ENCODE measurements at regions not wholly inside any gene's neighbourhood (a gene's known extent, or its start where the extent isn't known, plus 50 kb on each side); places are given as distances from the start of the nearest gene placed in this dataset.

DNA sequence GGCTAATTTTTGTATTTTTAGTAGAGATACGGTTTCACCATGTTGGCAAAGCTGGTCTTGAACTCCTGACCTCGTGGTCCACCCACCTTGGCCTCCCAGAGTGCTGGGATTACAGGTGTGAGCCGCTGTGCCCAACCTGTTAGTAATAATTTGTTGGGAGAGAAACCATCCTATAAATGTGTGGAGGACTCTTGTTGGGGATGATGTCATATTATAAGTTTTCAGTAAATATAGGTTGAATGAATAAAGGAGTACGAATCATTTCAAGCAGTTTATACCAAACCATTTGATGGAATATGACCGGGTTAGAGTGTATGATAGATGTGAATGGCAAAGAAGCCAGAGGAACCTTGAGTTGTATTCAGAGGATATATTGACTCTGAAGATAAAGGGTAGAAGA, 240.8 kb downstream of the SAMD5 start:
- H3K27ac Mint-ChIP-seq = no peak overlapping the region
- H3K36me3 Mint-ChIP-seq = no peaks in the 10 kb centered on the region
- H3K27me3 Mint-ChIP-seq = no peaks in the 10 kb centered on the region
- no peaks in the 10 kb centered on the region for H3K4me1 Mint-ChIP-seq (ENCODE audit: low read depth)
- H3K4me3 Mint-ChIP-seq = no peak overlapping the region
- peaks cover 6% of the 10 kb centered on the region for H3K9me3 Mint-ChIP-seq (ENCODE audit: low read depth)

GRCh38 chr6:147750413-147750812, 241.9 kb downstream of the SAMD5 start:
- H3K27ac Mint-ChIP-seq = no peak overlapping the region
- H3K4me3 Mint-ChIP-seq = no peak overlapping the region
- H3K36me3 Mint-ChIP-seq = no peaks in the 10 kb centered on the region
- peaks cover 10% of the 10 kb centered on the region for H3K9me3 Mint-ChIP-seq (ENCODE audit: low read depth)
- no peaks in the 10 kb centered on the region for H3K27me3 Mint-ChIP-seq
- H3K4me1 Mint-ChIP-seq (ENCODE audit: low read depth) = no peaks in the 10 kb centered on the region

DNA sequence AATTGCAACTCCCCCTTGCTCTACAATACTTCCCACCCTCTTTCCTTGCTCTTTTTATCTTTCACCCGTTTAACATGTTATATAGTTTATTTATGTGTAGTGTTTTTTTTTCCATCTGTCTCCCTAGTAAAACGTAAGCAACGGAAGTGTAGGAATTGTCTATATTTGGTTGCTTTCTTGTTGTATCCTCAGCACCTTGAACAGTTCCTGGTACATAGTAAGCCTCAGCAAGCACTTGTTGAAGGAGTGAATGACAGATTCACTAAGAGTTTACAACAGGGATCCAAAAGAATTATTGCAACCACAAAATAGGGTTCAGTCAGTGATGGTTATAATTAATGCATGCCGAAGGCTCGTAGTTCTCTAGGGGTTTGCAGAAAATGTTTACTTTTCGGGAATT, 242.7 kb downstream of the SAMD5 start:
- H3K36me3 Mint-ChIP-seq = no peaks in the 10 kb centered on the region

DNA sequence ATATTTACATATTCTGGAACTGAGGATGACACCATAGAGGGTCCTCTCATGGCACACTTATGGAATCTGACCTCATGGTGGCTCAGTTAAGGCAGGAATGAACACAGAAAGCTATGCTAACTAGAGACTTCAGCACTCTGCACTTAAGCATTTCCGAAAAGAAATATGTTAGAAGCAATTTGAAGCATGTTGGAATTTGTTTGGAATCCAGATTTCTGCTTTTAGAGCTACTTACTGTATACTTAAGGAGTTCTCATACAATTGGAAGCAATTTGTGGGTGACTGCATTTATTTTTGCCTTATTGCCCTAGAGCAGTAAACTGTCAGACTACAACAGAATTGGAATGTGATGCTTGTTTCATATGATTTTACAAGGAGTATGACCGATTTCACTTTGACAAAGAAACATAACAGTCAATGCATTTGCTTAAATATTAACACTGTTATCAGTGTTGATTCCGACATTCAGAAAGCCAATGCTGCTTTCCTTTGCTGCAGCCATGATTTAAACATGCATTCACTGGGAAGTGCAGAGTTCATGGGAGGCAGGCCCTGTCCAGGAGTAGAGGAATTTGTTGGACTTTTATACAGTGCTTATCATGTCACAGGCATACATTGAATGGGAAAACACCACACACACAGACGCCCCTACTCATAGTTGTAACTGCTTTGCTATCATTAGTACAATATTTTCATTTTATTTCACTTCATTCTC, 244.4 kb downstream of the SAMD5 start:
- H3K36me3 Mint-ChIP-seq = no peaks in the 10 kb centered on the region
- H3K4me3 Mint-ChIP-seq = no peak overlapping the region
- no peaks in the 10 kb centered on the region for H3K4me1 Mint-ChIP-seq (ENCODE audit: low read depth)
- no peak overlapping the region for H3K27ac Mint-ChIP-seq
- H3K9me3 Mint-ChIP-seq (ENCODE audit: low read depth) = peaks cover 10% of the 10 kb centered on the region
- no peaks in the 10 kb centered on the region for H3K27me3 Mint-ChIP-seq

More for the DNA sequence above, 242.7 kb downstream of the SAMD5 start:
- H3K27me3 Mint-ChIP-seq = no peaks in the 10 kb centered on the region
- no peak overlapping the region for H3K4me3 Mint-ChIP-seq
- H3K27ac Mint-ChIP-seq = no peak overlapping the region
- H3K4me1 Mint-ChIP-seq (ENCODE audit: low read depth) = no peaks in the 10 kb centered on the region
- H3K9me3 Mint-ChIP-seq (ENCODE audit: low read depth) = peaks cover 10% of the 10 kb centered on the region

DNA sequence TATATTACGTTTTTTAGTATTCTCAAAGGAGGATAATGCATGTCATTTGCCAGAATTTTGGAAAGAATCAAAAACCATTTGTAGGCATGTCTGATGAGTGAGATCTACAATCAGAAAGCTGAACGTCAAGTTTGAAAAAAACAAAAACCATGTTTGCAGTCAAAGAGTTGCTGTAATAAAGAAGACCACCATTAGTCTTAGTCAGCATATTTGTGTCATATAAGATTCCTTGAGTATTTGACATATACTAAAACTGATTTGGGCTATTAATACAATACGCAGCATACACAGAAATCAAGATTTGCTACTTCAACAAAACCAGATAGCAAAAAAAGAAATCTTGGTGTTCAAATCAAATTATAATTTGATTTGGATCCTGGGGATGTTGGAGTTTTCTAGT, 247.5 kb downstream of the SAMD5 start:
- H3K36me3 Mint-ChIP-seq = no peaks in the 10 kb centered on the region
- H3K27ac Mint-ChIP-seq = no peak overlapping the region
- no peak overlapping the region for H3K4me3 Mint-ChIP-seq
- H3K9me3 Mint-ChIP-seq (ENCODE audit: low read depth) = peaks cover 10% of the 10 kb centered on the region
- H3K4me1 Mint-ChIP-seq (ENCODE audit: low read depth) = no peaks in the 10 kb centered on the region
- H3K27me3 Mint-ChIP-seq = no peaks in the 10 kb centered on the region

DNA sequence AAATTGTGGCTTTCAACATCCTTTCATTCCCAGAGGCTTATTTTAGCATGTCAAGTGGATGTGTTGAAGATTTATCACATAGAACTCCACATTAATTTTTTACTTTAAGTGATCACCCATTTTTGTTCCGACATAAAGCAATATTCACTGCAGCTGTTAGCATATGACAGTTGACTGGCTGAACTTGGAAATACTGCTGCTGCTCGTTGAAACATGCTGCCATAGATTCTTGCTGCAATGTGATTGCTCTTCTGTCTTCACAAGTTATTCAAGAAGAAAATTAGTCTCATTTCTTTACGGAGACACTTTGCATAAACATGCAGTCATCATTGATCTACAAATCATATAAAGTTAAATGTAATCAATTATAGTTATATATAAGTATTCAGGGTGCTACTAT, 248.4 kb downstream of the SAMD5 start:
- peaks cover 10% of the 10 kb centered on the region for H3K9me3 Mint-ChIP-seq (ENCODE audit: low read depth)
- H3K27me3 Mint-ChIP-seq = no peaks in the 10 kb centered on the region
- no peaks in the 10 kb centered on the region for H3K4me1 Mint-ChIP-seq (ENCODE audit: low read depth)
- H3K27ac Mint-ChIP-seq = no peak overlapping the region
- no peaks in the 10 kb centered on the region for H3K36me3 Mint-ChIP-seq
- H3K4me3 Mint-ChIP-seq = no peak overlapping the region

- H3K4me3 Mint-ChIP-seq = no peak overlapping the region
- H3K9me3 Mint-ChIP-seq (ENCODE audit: low read depth) = peaks cover 10% of the 10 kb centered on the region
- no peaks in the 10 kb centered on the region for H3K4me1 Mint-ChIP-seq (ENCODE audit: low read depth)
Observed at GRCh38 chr6:147757291-147757690, 248.8 kb downstream of the SAMD5 start.

GRCh38 chr6:147758303-147758702, 249.8 kb downstream of the SAMD5 start:
- no peaks in the 10 kb centered on the region for H3K27me3 Mint-ChIP-seq
- H3K36me3 Mint-ChIP-seq = no peaks in the 10 kb centered on the region
- no peaks in the 10 kb centered on the region for H3K4me1 Mint-ChIP-seq (ENCODE audit: low read depth)
- no peak overlapping the region for H3K4me3 Mint-ChIP-seq
- H3K9me3 Mint-ChIP-seq (ENCODE audit: low read depth) = peaks cover 10% of the 10 kb centered on the region
- no peak overlapping the region for H3K27ac Mint-ChIP-seq

More at GRCh38 chr6:147757291-147757690, 248.8 kb downstream of the SAMD5 start:
- no peaks in the 10 kb centered on the region for H3K27me3 Mint-ChIP-seq
- H3K27ac Mint-ChIP-seq = no peak overlapping the region
- no peaks in the 10 kb centered on the region for H3K36me3 Mint-ChIP-seq

GRCh38 chr6:147759093-147759492, 250.6 kb downstream of the SAMD5 start:
- H3K9me3 Mint-ChIP-seq (ENCODE audit: low read depth) = peaks cover 5% of the 10 kb centered on the region
- H3K27me3 Mint-ChIP-seq = no peaks in the 10 kb centered on the region
- H3K4me3 Mint-ChIP-seq = no peak overlapping the region
- no peak overlapping the region for H3K27ac Mint-ChIP-seq
- no peaks in the 10 kb centered on the region for H3K36me3 Mint-ChIP-seq
- H3K4me1 Mint-ChIP-seq (ENCODE audit: low read depth) = no peaks in the 10 kb centered on the region

GRCh38 chr6:147759536-147759935, 251.0 kb downstream of the SAMD5 start:
- Mint-ChIP-seq H3K4me3 (no peak overlapping the region), H3K36me3 (no peaks in the 10 kb centered on the region), H3K27ac (no peak overlapping the region), H3K9me3 (ENCODE audit: low read depth) (peaks cover 5% of the 10 kb centered on the region), H3K27me3 (no peaks in the 10 kb centered on the region), H3K4me1 (ENCODE audit: low read depth) (no peaks in the 10 kb centered on the region)

- no peak overlapping the region for H3K27ac Mint-ChIP-seq
- H3K27me3 Mint-ChIP-seq = no peaks in the 10 kb centered on the region
- H3K36me3 Mint-ChIP-seq = no peaks in the 10 kb centered on the region
- no peak overlapping the region for H3K4me3 Mint-ChIP-seq
- H3K4me1 Mint-ChIP-seq (ENCODE audit: low read depth) = no peaks in the 10 kb centered on the region
- no peaks in the 10 kb centered on the region for H3K9me3 Mint-ChIP-seq (ENCODE audit: low read depth)
Observed at GRCh38 chr6:147765541-147765940, 257.1 kb downstream of the SAMD5 start.

GRCh38 chr6:147768969-147769368, 260.5 kb downstream of the SAMD5 start:
- Mint-ChIP-seq H3K36me3 (no peaks in the 10 kb centered on the region), H3K27me3 (no peaks in the 10 kb centered on the region), H3K9me3 (ENCODE audit: low read depth) (no peaks in the 10 kb centered on the region), H3K27ac (no peak overlapping the region), H3K4me3 (no peak overlapping the region), H3K4me1 (ENCODE audit: low read depth) (no peaks in the 10 kb centered on the region)

DNA sequence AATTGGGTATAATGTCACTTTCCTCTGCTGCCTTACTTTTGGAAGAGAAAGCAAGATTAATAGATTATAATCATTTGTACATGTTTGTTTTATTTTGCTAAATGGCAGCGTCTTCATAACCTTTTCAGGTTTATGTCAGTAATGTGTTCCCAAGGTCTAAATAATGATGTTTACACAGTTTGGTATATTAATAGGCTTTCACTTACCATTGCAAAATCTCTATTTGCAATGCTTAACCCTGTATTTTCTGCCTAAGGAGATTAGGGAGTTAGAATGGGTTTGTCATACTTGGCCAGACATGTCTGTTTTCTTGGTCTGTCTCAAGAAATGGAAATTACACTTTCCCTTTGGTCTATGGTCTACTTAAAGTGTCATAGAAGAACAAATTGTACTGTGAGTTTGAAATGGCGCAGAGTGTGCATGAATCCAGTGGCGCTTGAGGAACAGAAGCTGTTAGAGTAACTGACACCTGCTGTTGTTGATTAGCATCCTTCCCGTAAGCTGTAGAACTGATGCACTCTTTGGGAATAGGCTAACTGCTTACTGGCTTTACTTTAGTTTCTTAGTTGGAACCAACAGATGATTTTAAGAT, 261.1 kb downstream of the SAMD5 start:
- Mint-ChIP-seq H3K36me3 (no peaks in the 10 kb centered on the region), H3K4me3 (no peak overlapping the region), H3K27ac (no peak overlapping the region), H3K27me3 (no peaks in the 10 kb centered on the region), H3K4me1 (ENCODE audit: low read depth) (no peaks in the 10 kb centered on the region), H3K9me3 (ENCODE audit: low read depth) (no peaks in the 10 kb centered on the region)

DNA sequence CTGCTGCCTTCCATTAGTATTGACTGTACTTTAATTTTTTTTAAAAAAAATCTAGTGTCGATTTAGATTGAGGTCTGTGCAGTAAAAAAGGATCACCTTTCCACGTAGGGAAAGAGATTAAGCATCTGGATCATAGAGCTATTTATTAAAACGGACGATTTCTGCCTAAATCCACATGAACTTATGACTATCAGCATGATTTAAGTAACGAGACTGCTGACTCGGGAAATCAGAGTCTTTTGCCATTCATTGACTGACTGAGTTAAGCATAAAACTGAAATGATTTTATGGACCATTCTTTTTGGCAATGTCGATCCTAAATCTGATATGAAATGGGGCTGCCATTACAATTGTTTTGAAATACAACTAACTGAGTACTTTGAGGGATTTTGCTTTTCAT, 261.7 kb downstream of the SAMD5 start:
- no peaks in the 10 kb centered on the region for H3K4me1 Mint-ChIP-seq (ENCODE audit: low read depth)
- H3K4me3 Mint-ChIP-seq = no peak overlapping the region
- H3K27me3 Mint-ChIP-seq = no peaks in the 10 kb centered on the region
- H3K36me3 Mint-ChIP-seq = no peaks in the 10 kb centered on the region
- no peaks in the 10 kb centered on the region for H3K9me3 Mint-ChIP-seq (ENCODE audit: low read depth)
- no peak overlapping the region for H3K27ac Mint-ChIP-seq

DNA sequence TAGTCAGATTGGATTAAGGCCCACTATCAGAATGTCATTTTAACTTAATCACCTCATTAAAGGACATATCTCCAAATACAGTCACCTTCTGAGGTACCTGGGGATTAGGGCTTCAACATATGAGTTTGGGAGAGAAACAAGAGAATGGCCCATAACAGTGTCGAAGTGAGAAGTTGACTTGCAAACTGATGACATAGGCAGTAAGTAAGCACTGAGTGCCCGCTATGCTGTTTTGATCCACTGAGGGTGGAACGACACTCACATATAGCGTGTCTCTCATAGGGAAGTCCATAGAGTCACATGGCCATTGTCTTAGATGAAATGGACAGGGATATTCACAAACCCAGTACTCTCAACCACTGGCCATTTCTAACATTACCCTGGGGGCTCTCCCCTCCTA, 264.2 kb downstream of the SAMD5 start:
- H3K27ac Mint-ChIP-seq = no peak overlapping the region
- no peaks in the 10 kb centered on the region for H3K27me3 Mint-ChIP-seq
- H3K4me1 Mint-ChIP-seq (ENCODE audit: low read depth) = no peaks in the 10 kb centered on the region
- no peaks in the 10 kb centered on the region for H3K9me3 Mint-ChIP-seq (ENCODE audit: low read depth)
- no peaks in the 10 kb centered on the region for H3K36me3 Mint-ChIP-seq
- H3K4me3 Mint-ChIP-seq = no peak overlapping the region

DNA sequence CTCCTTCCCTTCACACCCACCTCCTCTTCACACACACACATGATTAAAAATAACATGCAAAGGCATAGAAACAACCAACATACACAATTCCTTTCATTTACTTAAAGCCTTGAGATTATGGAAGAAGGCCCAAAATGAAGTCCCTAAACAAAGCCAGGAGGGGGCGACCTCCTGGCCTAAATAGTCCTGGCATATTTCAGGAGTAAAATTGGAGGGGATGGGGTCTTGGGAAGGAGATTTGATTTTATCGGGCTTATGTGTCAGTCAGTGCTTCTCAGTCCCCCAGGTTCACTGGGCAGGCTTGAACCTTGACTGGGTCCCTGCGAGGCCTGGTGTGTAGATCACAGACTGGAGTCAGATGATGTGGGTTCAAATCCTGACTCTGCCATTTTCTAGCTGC, 266.4 kb downstream of the SAMD5 start:
- no peaks in the 10 kb centered on the region for H3K36me3 Mint-ChIP-seq
- H3K27ac Mint-ChIP-seq = no peak overlapping the region
- H3K4me1 Mint-ChIP-seq (ENCODE audit: low read depth) = no peaks in the 10 kb centered on the region
- no peak overlapping the region for H3K4me3 Mint-ChIP-seq
- H3K27me3 Mint-ChIP-seq = no peaks in the 10 kb centered on the region
- H3K9me3 Mint-ChIP-seq (ENCODE audit: low read depth) = no peaks in the 10 kb centered on the region
